Epidermal melanocyte (primary cell): ENCODE measurements at regions not wholly inside any gene's neighbourhood (a gene's known extent, or its start where the extent isn't known, plus 50 kb on each side); places are given as distances from the start of the nearest gene placed in this dataset.
"Not testable (repeated sequence)": the region's sequence is repeated elsewhere in the genome, so short reads cannot be mapped to it uniquely, and the experiment has no call there.

Experiments
- DNase-seq: peaks from one replicate; pipeline ENCODE4 v3.0.0; 2011; ENCODE audit warnings: low spot score; ENCODE audit not compliant: insufficient read length

DNA sequence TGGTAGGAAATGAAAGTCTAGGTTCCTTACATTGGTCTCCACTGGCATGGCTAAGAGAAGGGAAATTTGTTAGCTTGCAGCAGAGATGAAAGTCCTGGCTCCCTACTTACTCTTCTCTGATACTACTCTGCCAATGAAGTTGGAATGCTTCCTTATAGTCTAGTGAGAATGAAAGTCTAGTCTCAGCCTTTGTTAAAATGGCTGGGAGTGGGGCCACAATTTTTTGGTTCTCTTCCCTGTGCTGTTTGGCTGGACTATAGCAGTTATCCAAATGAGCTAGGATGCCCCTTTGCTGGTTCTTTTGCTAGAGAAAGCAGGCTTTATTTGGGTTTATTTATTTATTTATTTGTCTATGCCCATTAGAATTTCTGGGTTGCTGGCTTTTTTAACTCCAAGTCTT, 414.3 kb downstream of the AASDHPPT start:
- DNase-seq = no peak

- no peak for DNase-seq
Observed at GRCh38 chr11:106493751-106494150, 416.3 kb downstream of the AASDHPPT start.

DNA sequence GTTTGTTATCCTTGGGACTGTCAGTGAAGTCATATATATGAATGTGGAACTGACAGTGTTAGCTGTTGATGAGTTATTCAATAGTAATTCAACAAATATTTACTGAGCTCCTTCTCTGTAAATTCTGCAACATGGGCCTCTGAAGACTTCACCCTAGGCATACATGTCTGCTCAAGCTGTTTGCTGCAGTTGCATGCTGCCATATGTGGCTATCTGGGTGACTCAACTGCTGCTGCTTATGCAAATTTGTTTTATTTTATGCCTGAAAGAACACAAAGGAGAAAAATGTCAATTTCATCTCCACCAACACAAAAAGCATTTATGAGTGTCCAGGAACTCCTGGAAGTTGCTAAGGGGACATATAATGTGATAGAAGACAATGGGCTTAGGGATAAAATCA, 417.6 kb downstream of the AASDHPPT start:
- no peak for DNase-seq

DNA sequence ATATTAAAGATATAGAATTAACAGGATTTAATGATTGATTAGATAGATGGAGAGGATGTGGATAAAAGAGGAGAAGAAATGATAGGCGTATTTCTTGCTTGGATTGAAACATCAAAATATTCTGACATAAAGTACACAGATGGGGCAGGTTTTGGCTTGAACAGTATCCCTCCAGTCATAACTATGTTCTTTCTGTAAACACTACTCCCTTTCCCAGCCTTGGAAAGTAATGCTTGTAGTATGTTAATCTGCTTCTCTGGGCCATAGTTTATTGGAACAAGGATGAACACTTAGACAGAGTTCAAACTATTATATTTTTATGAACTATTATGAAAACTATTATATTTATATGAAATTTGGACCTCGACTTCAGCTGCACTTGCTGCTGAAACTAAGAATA, 419.2 kb downstream of the AASDHPPT start:
- DNase-seq = no peak

GRCh38 chr11:106497321-106497720, 419.9 kb downstream of the AASDHPPT start:
- no peak for DNase-seq

DNA sequence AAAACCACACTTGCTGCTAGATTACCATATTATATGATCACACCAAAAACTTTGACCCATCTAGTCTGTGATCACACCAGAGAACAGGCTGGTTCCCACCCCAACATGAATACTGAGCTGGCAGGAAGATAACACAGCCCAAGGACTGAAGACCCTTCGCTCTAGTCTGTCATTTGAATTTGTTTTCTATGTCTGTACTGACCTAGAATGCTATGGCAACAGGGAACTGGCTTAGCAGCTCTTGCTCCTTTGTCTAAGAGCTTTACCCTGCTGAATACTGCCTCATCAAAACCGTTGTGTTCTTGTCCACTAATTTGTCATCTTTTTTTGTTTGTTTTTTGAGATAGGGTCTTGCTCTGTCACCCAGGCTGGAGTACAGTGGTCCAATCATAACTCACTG, 420.4 kb downstream of the AASDHPPT start:
- no peak for DNase-seq

GRCh38 chr11:106503901-106504300, 426.4 kb downstream of the AASDHPPT start:
- DNase-seq = no peak

DNA sequence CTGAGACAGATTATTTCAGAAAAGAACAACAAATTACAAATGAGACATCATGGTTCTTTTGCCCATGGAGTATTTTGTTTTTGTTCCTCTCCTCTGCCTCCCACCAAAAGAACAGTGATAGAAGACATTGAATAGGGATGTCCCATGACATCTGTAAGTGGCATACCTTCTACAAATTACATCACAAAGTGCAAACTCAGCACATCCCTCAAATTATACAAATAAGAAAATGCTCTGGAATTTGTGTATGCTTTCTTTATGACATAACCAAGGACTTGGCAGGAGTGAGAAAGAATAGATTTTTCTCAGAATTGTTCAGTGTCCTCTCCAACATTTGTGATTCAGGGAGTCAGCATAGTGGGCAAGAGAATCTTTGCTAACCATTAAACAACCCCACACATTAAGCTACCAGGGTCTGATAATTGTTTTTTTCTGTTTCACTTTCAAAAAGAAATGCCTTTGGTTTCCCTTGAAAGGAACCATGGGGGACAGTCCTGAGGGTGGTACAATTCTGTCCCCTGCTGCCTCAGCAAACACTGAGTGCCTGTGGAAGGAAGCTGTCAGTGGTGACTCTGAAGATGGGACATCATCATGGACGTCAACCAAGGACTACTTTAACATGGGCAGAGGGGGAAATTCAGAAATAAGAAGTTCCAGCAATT, 430.3 kb downstream of the AASDHPPT start:
- no peak for DNase-seq

DNA sequence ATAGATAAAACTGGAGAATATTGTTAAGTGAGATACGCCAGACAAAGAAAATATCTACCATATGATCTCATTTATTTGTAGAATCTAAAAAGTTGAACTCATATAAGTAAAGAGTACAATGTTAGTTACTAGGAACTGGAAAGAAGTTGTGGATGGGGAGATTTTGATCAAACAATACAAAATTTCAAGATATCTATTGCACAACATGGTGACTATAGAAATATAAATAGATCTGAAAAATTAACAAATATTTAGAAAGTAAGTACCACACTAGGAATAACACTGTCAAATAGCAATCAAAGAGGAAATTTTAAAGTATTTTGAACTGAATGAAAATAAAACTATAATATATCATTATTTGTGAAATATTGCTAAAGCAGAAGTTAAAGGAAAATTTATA, 437.2 kb downstream of the AASDHPPT start:
- no peak for DNase-seq

GRCh38 chr11:106517426-106517825, 440.0 kb downstream of the AASDHPPT start:
- DNase-seq = no peak

- DNase-seq = no peak
Observed at GRCh38 chr11:106520146-106520912, 442.9 kb downstream of the AASDHPPT start.

DNA sequence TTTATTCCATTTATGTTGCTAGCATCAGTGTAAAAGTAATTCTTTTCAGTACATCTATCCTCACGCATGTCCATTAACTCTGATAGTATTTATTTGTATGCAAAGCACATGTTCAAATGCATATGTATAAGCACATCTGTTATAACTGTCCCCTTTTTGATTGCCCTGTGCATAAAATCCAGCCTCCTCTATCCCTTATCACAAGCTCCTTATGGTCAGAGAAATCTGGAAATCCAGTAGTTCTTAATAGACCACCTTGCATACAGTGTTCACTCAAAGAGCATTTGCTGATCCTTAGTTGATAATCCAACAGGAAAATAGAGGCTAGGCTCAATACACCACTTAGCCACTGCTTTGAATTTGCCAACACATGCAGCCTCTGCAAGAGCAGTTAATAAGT, 443.5 kb downstream of the AASDHPPT start:
- no peak for DNase-seq

GRCh38 chr11:106523171-106523570, 445.7 kb downstream of the AASDHPPT start:
- DNase-seq = no peak

- no peak for DNase-seq
Observed at GRCh38 chr11:106523921-106524320, 446.5 kb downstream of the AASDHPPT start.

DNA sequence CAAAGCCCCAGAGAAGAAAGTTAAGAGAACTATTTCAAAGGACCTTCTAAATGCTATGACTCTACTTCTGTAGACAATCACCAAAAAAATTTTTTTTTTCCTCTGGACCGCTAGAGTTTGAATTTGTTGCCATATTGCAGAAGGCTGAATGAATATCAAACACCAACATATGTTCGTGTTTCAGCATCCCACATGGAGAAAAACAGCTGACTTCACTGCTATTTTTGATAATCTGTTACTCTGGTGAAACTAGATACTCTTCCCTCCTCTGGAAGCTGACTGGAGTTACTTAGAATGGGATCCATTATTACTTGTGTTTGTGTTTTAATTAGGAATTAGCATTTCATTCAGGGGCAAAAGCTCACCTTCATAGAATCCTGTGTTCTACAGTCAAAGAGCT, 447.0 kb downstream of the AASDHPPT start:
- no peak for DNase-seq

DNA sequence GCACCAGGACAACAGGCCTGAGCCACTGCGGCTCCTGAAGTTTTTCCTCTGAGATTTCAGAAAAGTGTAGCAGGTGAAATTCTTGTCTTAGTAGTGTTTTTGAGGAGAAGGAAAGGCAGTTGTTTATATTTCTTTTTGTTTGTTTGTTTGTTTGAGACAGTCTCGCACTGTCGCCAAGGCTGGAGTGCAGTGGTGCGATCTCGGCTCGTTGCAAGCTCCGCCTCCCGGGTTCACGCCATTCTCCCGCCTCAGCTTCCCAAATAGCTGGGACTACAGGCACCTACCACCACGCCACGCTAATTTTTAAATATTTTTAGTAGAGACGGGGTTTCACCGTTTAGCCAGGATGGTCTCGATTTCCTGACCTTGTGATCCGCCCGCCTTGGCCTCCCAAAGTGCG, 454.2 kb downstream of the AASDHPPT start:
- not testable (repeated sequence) for DNase-seq

- no peak for DNase-seq
Observed at GRCh38 chr11:106533046-106533445, 455.6 kb downstream of the AASDHPPT start.

GRCh38 chr11:106540001-106540400, 462.5 kb downstream of the AASDHPPT start:
- DNase-seq = no peak

DNA sequence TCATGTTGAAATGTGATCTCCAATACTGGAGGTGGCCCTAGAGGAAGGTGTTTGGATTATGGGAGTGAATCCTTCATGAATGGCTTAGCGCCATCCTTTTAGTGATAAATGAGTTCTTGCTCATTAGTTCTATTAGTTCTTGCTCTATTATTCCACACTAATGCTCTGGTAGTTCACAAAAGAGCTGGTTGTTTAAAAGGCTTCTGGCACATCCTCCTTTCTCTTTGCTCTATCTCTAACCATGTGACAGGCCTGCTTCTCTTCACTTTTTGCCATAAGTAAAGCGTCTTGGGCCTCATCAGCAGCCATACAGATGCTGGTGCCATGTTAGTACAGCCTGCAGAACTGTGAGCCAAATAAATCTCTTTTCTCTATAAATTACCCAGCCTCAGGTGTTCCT, 469.9 kb downstream of the GUCY1A2 start:
- DNase-seq = no peak

DNA sequence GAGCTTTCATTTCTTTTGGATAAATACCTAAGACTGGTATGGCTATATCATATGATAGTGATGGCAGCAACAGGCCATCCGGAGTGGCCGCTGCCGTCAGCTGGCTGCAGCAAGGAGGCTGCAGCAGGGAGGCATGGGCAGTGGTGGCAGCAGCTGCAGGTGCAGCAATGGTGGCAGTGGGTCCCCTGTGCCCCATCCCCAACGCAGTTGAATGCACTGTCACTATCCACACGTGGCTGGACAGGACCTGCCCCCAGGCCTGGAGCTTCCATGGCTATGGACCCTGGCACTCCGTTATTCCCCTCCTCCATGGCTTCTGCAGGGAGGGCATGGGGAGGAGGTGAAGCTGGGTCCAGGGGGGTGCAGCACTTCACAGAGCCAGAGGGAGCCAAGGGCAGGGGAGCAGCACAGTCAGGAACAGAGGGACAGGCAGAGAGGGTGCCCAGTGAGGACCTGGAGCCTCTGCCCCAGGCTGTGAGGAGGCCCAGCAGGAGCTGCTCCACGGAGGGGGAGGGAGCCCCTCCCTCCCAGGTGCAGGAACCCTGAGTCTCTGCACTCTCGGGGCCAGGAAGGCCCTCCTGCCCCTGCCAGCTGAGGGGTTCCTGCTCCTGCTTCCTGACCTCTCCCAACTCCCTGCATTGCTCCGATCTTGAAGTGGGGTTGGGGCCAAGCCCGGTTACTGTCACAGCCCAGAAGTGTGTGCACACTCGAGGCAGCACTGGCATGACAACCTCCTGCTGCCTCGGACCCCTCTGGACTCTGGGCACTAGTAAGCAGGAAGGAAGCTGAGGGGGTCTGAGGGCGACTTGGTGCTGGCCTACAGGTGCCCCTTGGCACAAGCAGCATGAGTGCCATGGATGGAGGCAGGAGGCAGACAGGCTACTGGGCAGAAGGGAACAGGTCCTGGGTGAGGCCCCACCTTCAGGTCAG, 466.3 kb downstream of the GUCY1A2 start:
- no peak for DNase-seq

- DNase-seq = no peak
Observed at GRCh38 chr11:106552694-106553203, 465.5 kb downstream of the GUCY1A2 start.

GRCh38 chr11:106553304-106553703, 465.0 kb downstream of the GUCY1A2 start:
- DNase-seq = no peak
